Adrenal gland (tissue), 9 donors: ENCODE measurements at regions not wholly inside any gene's neighbourhood (a gene's known extent, or its start where the extent isn't known, plus 50 kb on each side); places are given as distances from the start of the nearest gene placed in this dataset.

Source experiments
- DNase-seq, 7 donors: peaks; one replicate each; pipeline ENCODE4 v3.0.0-alpha.2; 2019 to 2020
- H3K27ac ChIP-seq, 5 donors: fragments of 200-600 bp; sonication (generic) in 4 of 5; 1 replicate in 3 of 5; 2 replicates in 2 of 5; pipeline versions ENCODE4 v1.5.1 to v1.8.0; 2016 to 2020; ENCODE audit warnings: mild to moderate bottlenecking in 1 of 5
- H3K27me3 ChIP-seq: fragments of 200-600 bp; 2 replicates; pipeline ENCODE4 v1.8.0; 2021
- H3K36me3 ChIP-seq, 2 donors: fragments of 200-600 bp; replicated peaks in 1 of 2; 1 replicate in 1 of 2; 2 replicates in 1 of 2; pipeline versions ENCODE4 v1.5.1 to v1.8.0; 2018 to 2022
- H3K4me1 ChIP-seq, 2 donors: fragments of 200-600 bp; replicated peaks in 1 of 2; 1 replicate in 1 of 2; 2 replicates in 1 of 2; pipeline versions ENCODE4 v1.5.1 to v1.8.0; 2018 to 2021
- H3K4me3 ChIP-seq, 4 donors: fragments of 200-600 bp; sonication (generic) in 3 of 4; one replicate each; pipeline ENCODE4 v1.5.1; 2016 to 2018
- H3K9me3 ChIP-seq, 3 donors: fragments of 200-600 bp; sonication (generic) in 1 of 3; replicated peaks in 1 of 3; 1 replicate in 2 of 3; 2 replicates in 1 of 3; pipeline versions ENCODE4 v1.5.1 to v1.8.0; 2016 to 2021
- POLR2A ChIP-seq, 2 donors: fragments of 450-650 bp; IDR thresholded peaks; one replicate each; pipeline ENCODE4 v1.6.1; 2017; ENCODE audit warnings: antibody characterized with exemption in 2 of 2, mild to moderate bottlenecking in 2 of 2, moderate library complexity in 1 of 2
- WGBS, 4 donors: extraction: QIAGEN DNeasy Blood & Tissue Kit in 2 of 4; methylation state at CpG; one replicate each; pipeline versions ENCODE4 v1.1.5 to v1.1.7; 2013 to 2017; 5-methylcytosine and 5-hydroxymethylcytosine counted together
- intact Hi-C, 2 donors: fragments of 100-400 bp; cut with DNase I; formaldehyde crosslinking; loops; one replicate each; pipeline versions ENCODE4 v1.14.1 to v1.15.0; 2022 to 2023
- TF ChIP-seq, protein P1 (sequence below), 6 experiments: fragments of 450-650 bp in 4 of 6; fragments of 200-600 bp in 2 of 6; sonication (generic) in 1 of 6; IDR thresholded peaks; 1 replicate in 5 of 6; 2 replicates in 1 of 6; pipeline versions ENCODE4 v1.5.1 to v1.8.0; 2016 to 2021; ENCODE audit warnings: antibody characterized with exemption in 6 of 6, mild to moderate bottlenecking in 2 of 6, moderate library complexity in 1 of 6
- donor health status: healthy with polysubstance abuse.
- donor health status: Bipolar disorder and iron deficiency.
- donor health status: DM: yes; HTN: yes; CAD: no.
- donor health status: DM: no; HTN: no; CAD: no.
- donor health status: DM: no; HTN: no; CAD: no.

DNA sequence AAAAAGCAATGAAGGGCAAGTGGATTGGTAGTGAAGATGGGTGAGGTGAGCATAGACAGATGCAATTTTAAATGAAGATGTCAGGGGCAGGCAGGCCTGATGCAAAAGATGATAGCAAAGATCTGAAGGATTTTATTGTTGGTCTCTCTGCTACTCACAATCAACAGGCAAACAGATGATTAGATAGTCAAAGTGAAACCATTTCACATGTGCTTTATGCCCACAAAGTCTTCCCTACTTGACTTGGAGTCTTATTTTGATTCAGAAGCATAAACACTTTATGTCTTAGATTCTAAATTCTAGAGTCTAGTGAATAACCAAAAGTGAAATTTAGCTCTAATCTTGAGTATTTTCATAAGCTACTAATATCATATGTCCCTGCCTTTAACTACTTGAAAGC is 153.8 kb upstream of the HNRNPA3 start:
- intact Hi-C loops = no loop called here
- H3K9me3 ChIP-seq = no peaks in the 10 kb centered on the region
- H3K4me3 ChIP-seq = no peak overlapping the region
- no peaks in the 10 kb centered on the region for H3K27me3 ChIP-seq
- H3K27ac ChIP-seq = no peak overlapping the region
- H3K36me3 ChIP-seq = no peaks in the 10 kb centered on the region
- TF ChIP-seq, protein P1, sequence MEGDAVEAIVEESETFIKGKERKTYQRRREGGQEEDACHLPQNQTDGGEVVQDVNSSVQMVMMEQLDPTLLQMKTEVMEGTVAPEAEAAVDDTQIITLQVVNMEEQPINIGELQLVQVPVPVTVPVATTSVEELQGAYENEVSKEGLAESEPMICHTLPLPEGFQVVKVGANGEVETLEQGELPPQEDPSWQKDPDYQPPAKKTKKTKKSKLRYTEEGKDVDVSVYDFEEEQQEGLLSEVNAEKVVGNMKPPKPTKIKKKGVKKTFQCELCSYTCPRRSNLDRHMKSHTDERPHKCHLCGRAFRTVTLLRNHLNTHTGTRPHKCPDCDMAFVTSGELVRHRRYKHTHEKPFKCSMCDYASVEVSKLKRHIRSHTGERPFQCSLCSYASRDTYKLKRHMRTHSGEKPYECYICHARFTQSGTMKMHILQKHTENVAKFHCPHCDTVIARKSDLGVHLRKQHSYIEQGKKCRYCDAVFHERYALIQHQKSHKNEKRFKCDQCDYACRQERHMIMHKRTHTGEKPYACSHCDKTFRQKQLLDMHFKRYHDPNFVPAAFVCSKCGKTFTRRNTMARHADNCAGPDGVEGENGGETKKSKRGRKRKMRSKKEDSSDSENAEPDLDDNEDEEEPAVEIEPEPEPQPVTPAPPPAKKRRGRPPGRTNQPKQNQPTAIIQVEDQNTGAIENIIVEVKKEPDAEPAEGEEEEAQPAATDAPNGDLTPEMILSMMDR (IDR thresholded peaks at IDR 0.05) = no peak
- no peak for TF ChIP-seq POLR2A (IDR thresholded peaks at IDR 0.05)
- H3K4me1 ChIP-seq = no peaks in the 10 kb centered on the region
- no peak for DNase-seq

DNA sequence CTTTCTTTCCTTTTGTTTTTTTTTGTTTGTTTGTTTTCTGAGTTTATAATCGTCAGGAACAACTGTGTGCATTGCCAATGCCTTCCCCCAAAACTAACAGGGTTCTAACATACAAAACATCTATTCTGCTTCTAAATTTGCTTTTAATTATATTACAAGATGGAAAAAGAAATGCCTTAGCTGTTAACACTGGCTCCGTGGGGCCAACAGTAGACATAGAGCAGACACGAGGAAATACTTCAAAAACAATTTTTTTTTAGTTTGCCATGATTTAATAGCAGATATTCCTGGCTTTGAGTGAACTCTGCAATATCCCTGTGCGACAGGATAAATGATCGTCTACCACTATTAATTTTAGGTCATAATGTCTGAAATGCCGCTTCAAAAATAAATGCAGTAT is 153.3 kb upstream of the HNRNPA3 start:
- no peak overlapping the region for H3K27ac ChIP-seq
- TF ChIP-seq POLR2A (IDR thresholded peaks at IDR 0.05) = no peak
- TF ChIP-seq, protein P1 (IDR thresholded peaks at IDR 0.05) = no peak
- intact Hi-C loops = no loop called here
- no peaks in the 10 kb centered on the region for H3K36me3 ChIP-seq
- H3K9me3 ChIP-seq = no peaks in the 10 kb centered on the region
- H3K4me1 ChIP-seq = no peaks in the 10 kb centered on the region
- H3K4me3 ChIP-seq = no peak overlapping the region
- 56 to 65% (median 64%) methylated on average over 6 of the region's 6 CpGs for WGBS, 4 donors
- no peak for DNase-seq
- H3K27me3 ChIP-seq = no peaks in the 10 kb centered on the region

DNA sequence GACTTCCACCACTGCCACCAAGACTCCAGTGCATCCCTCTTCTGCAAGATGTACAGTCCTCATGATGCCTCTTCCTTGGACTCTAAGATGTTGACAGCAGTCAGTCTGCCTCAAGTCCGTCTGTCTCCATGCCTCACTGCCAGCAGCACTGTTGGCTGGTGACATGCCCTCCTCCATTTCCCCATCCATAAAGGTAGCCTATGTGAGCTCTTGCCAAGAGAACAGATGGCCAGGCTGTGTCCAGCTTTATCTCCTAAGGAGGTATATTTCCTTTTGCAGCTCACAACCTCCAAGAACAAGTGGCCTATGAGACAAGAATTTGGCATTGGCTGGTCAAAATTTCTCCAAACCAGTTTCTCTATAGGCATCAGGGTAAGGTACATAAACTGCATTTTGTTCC is 149.3 kb upstream of the HNRNPA3 start:
- DNase-seq = no peak
- intact Hi-C loops = no loop called here
- Histone ChIP-seq H3K27me3 (no peaks in the 10 kb centered on the region), H3K9me3 (no peaks in the 10 kb centered on the region), H3K4me3 (no peak overlapping the region), H3K4me1 (no peaks in the 10 kb centered on the region), H3K36me3 (no peaks in the 10 kb centered on the region), H3K27ac (no peak overlapping the region)
- 83 to 100% (median 92%) methylated on average over 1 of the region's 1 CpG for WGBS, 4 donors
- TF ChIP-seq, protein P1 (IDR thresholded peaks at IDR 0.05) = no peak
- TF ChIP-seq POLR2A (IDR thresholded peaks at IDR 0.05) = no peak

DNA sequence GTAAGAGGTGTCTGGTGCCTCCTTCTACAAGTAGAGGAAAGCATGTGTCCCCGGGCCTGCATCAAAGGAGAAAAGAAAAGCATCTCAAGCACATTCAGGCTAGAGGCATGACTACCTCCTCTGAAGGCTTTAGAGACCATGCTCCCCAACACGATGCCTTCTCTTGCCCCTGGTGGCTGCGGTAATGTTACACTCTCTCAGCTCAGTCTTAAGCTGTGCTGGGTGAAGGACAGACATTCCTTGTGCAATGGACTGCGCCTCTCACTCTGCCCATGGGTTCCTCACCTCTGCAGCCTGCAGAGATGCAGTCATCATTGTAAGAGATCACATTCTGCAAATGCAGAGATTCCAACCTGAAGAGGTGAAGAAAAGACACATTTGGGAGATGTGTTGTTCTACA is 148.2 kb upstream of the HNRNPA3 start:
- no peaks in the 10 kb centered on the region for H3K36me3 ChIP-seq
- intact Hi-C loops = no loop called here
- no peak overlapping the region for H3K4me3 ChIP-seq
- H3K27ac ChIP-seq = no peak overlapping the region
- no peaks in the 10 kb centered on the region for H3K27me3 ChIP-seq
- DNase-seq = no peak
- no peaks in the 10 kb centered on the region for H3K9me3 ChIP-seq
- TF ChIP-seq, protein P1 (IDR thresholded peaks at IDR 0.05) = no peak
- TF ChIP-seq POLR2A (IDR thresholded peaks at IDR 0.05) = no peak
- 64 to 83% (median 69%) methylated on average over 4 of the region's 4 CpGs for WGBS, 4 donors
- H3K4me1 ChIP-seq = no peaks in the 10 kb centered on the region
